Hepatocyte (in vitro differentiated cells): ENCODE measurements at regions not wholly inside any gene's neighbourhood (a gene's known extent, or its start where the extent isn't known, plus 50 kb on each side); places are given as distances from the start of the nearest gene placed in this dataset.

Experiments used
- CTCF ChIP-seq: fragments of 200-600 bp; sonication (generic); IDR thresholded peaks from 2 replicates; pipeline ENCODE4 v1.5.1; 2016; ENCODE audit warnings: antibody characterized with exemption, mild to moderate bottlenecking; ENCODE audit not compliant: poor library complexity
- EZH2 ChIP-seq: fragments of 200-600 bp; sonication (generic); IDR thresholded peaks from 2 replicates; pipeline ENCODE4 v1.6.1; 2016; ENCODE audit warnings: antibody characterized with exemption, mild to moderate bottlenecking, borderline replicate concordance
- EZH2phosphoT487 ChIP-seq: fragments of 200-600 bp; sonication (generic); IDR thresholded peaks from one replicate; pipeline ENCODE4 v1.6.1; 2018; ENCODE audit warnings: antibody characterized with exemption, mild to moderate bottlenecking, low read depth, moderate library complexity; ENCODE audit not compliant: unreplicated experiment, severe bottlenecking

- TF ChIP-seq CTCF: no peak
- TF ChIP-seq EZH2: no peak
- no peak for TF ChIP-seq EZH2phosphoT487
Measured at GRCh38 chr2:122500316-122501105, 745.1 kb downstream of the TSN start.
